H9 (cell line): ENCODE measurements at regions not wholly inside any gene's neighbourhood (a gene's known extent, or its start where the extent isn't known, plus 50 kb on each side); places are given as distances from the start of the nearest gene placed in this dataset.

Experiments
- DNase-seq: peaks from one replicate; pipeline ENCODE4 v3.0.0-alpha.2; 2017
- H2AFZ ChIP-seq: one replicate; pipeline ENCODE4 v1.6.1; 2013; ENCODE audit warnings: mild to moderate bottlenecking, low read length, control low read depth, moderate library complexity
- H2AK5ac ChIP-seq: 2 replicates; pipeline ENCODE4 v1.6.1; 2013; ENCODE audit warnings: low read length, control low read depth, mixed read lengths; ENCODE audit not compliant: insufficient read length
- H2BK120ac ChIP-seq: one replicate; pipeline ENCODE4 v1.6.1; 2013; ENCODE audit warnings: low read depth, mild to moderate bottlenecking, low read length, control low read depth, inconsistent platforms; ENCODE audit not compliant: poor library complexity, severe bottlenecking
- H2BK12ac ChIP-seq: 2 replicates; pipeline ENCODE4 v1.6.1; 2013; ENCODE audit warnings: low read length, control low read depth, mixed read lengths, low read depth; ENCODE audit not compliant: insufficient read length
- H2BK15ac ChIP-seq: 2 replicates; pipeline ENCODE4 v1.6.1; 2013; ENCODE audit warnings: low read depth, low read length, control low read depth
- H2BK20ac ChIP-seq: one replicate; pipeline ENCODE4 v1.6.1; 2013; ENCODE audit warnings: low read depth, mild to moderate bottlenecking, low read length, control low read depth, inconsistent platforms; ENCODE audit not compliant: poor library complexity, severe bottlenecking
- H2BK5ac ChIP-seq: 2 replicates; pipeline ENCODE4 v1.6.1; 2013; ENCODE audit warnings: low read length, control low read depth, mixed read lengths; ENCODE audit not compliant: insufficient read length
- H3K14ac ChIP-seq: 2 replicates; pipeline ENCODE4 v1.6.1; 2013; ENCODE audit warnings: low read length, control low read depth; ENCODE audit not compliant: insufficient read depth
- H3K18ac ChIP-seq: 2 replicates; pipeline ENCODE4 v1.6.1; 2013; ENCODE audit warnings: low read depth, mild to moderate bottlenecking, mixed read lengths, low read length, control low read depth; ENCODE audit not compliant: insufficient read length
- H3K23ac ChIP-seq: 2 replicates; pipeline ENCODE4 v1.6.1; 2013; ENCODE audit warnings: low read length, control low read depth, mixed read lengths, low read depth; ENCODE audit not compliant: insufficient read length
- H3K23me2 ChIP-seq: 2 replicates; pipeline ENCODE4 v1.6.1; 2013; ENCODE audit warnings: low read depth, mild to moderate bottlenecking, mixed read lengths, low read length, control low read depth; ENCODE audit not compliant: insufficient read length, poor library complexity, severe bottlenecking
- H3K27ac ChIP-seq: 2 replicates; pipeline ENCODE4 v1.5.1; 2013; ENCODE audit warnings: low read length, control low read depth, mixed read lengths, low read depth; ENCODE audit not compliant: insufficient read length
- H3K27me3 ChIP-seq: 2 replicates; pipeline ENCODE4 v1.6.1; 2013; ENCODE audit warnings: low read length, control low read depth, inconsistent platforms; ENCODE audit not compliant: insufficient read depth
- H3K4ac ChIP-seq: 2 replicates; pipeline ENCODE4 v1.6.1; 2013; ENCODE audit warnings: low read depth, mild to moderate bottlenecking, control low read depth, inconsistent platforms, low read length, moderate library complexity
- H3K4me1 ChIP-seq: 2 replicates; pipeline ENCODE4 v1.6.1; 2013; ENCODE audit warnings: low read length, control low read depth, inconsistent platforms; ENCODE audit not compliant: insufficient read depth
- H3K4me2 ChIP-seq: 2 replicates; pipeline ENCODE4 v1.6.1; 2013; ENCODE audit warnings: low read length, control low read depth, mixed read lengths; ENCODE audit not compliant: insufficient read length, insufficient read depth
- H3K56ac ChIP-seq: 2 replicates; pipeline ENCODE4 v1.6.1; 2013; ENCODE audit warnings: low read depth, mild to moderate bottlenecking, mixed read lengths, low read length, control low read depth; ENCODE audit not compliant: insufficient read length
- H3K79me1 ChIP-seq: 2 replicates; pipeline ENCODE4 v1.6.1; 2013; ENCODE audit warnings: low read depth, mild to moderate bottlenecking, moderate library complexity, low read length, control low read depth, inconsistent platforms; ENCODE audit not compliant: insufficient read depth, poor library complexity, severe bottlenecking
- H3K79me2 ChIP-seq: 2 replicates; pipeline ENCODE4 v1.6.1; 2013; ENCODE audit warnings: low read length, control low read depth, inconsistent platforms; ENCODE audit not compliant: insufficient read depth
- H3K9ac ChIP-seq: 2 replicates; pipeline ENCODE4 v1.6.1; 2013; ENCODE audit warnings: low read length, control low read depth, mixed read lengths; ENCODE audit not compliant: insufficient read length; ENCODE audit errors: extremely low read depth
- H3K9me3 ChIP-seq: one replicate; pipeline ENCODE4 v1.6.1; 2013; ENCODE audit warnings: low read depth, low read length, inconsistent platforms; ENCODE audit not compliant: control insufficient read depth
- H3T11ph ChIP-seq: one replicate; pipeline ENCODE4 v1.6.1; 2013; ENCODE audit warnings: mild to moderate bottlenecking, low read length, control low read depth, inconsistent platforms
- H4K20me1 ChIP-seq: one replicate; pipeline ENCODE4 v1.6.1; 2013; ENCODE audit not compliant: control insufficient read depth, insufficient read length, insufficient read depth
- H4K5ac ChIP-seq: 2 replicates; pipeline ENCODE4 v1.6.1; 2013; ENCODE audit warnings: low read depth, mild to moderate bottlenecking, mixed read lengths, low read length, control low read depth; ENCODE audit not compliant: insufficient read length
- H4K8ac ChIP-seq: replicated peaks from 2 replicates; pipeline ENCODE4 v1.6.1; 2013; ENCODE audit warnings: low read length, control low read depth, mixed read lengths, low read depth; ENCODE audit not compliant: insufficient read length
- H4K91ac ChIP-seq: 2 replicates; pipeline ENCODE4 v1.6.1; 2013; ENCODE audit warnings: low read depth, mild to moderate bottlenecking, moderate library complexity, mixed read lengths, low read length, control low read depth; ENCODE audit not compliant: insufficient read length
- H3K27ac Mint-ChIP-seq, 3 experiments: 2 replicates in 2 of 3; 3 replicates in 1 of 3; pipeline ENCODE4 v1.8.0; 2020 to 2021; ENCODE audit warnings: mixed read lengths in 3 of 3, mild to moderate bottlenecking in 1 of 3, moderate library complexity in 1 of 3
- H3K27me3 Mint-ChIP-seq: 2 replicates; pipeline ENCODE4 v1.8.0; 2021; ENCODE audit warnings: low read depth, mild to moderate bottlenecking, moderate library complexity, mixed read lengths
- H3K36me3 Mint-ChIP-seq, 3 experiments: 2 replicates in 2 of 3; 3 replicates in 1 of 3; pipeline ENCODE4 v1.8.0; 2020 to 2021; ENCODE audit warnings: low read depth in 3 of 3, mixed read lengths in 3 of 3; ENCODE audit not compliant: insufficient read depth in 1 of 3
- H3K4me1 Mint-ChIP-seq, 2 experiments: 2 replicates each; pipeline ENCODE4 v1.8.0; 2020; ENCODE audit warnings: mixed read lengths in 2 of 2
- H3K4me3 Mint-ChIP-seq, 2 experiments: 2 replicates in 1 of 2; 3 replicates in 1 of 2; pipeline ENCODE4 v1.8.0; 2020 to 2021; ENCODE audit warnings: mild to moderate bottlenecking in 2 of 2, mixed read lengths in 2 of 2, moderate library complexity in 1 of 2
- H3K9me3 Mint-ChIP-seq, 2 experiments: 2 replicates in 1 of 2; 3 replicates in 1 of 2; pipeline ENCODE4 v1.8.0; 2020; ENCODE audit warnings: mild to moderate bottlenecking in 2 of 2, mixed read lengths in 2 of 2, moderate library complexity in 1 of 2
- CTCF ChIP-seq: fragments of 200-600 bp; sonication (generic); conservative IDR thresholded peaks from 3 replicates; pipeline ENCODE4 v1.8.0; 2021; ENCODE audit warnings: antibody characterized with exemption, mild to moderate bottlenecking
- WGBS: extraction: QIAGEN DNeasy Blood & Tissue Kit; methylation state at CpG from one replicate; pipeline ENCODE4 v1.1.7; 2013; ENCODE audit warnings: missing lambda C conversion rate, low lambda C conversion rate, mixed read lengths; ENCODE audit not compliant: insufficient read length; ENCODE audit errors: extremely low coverage; 5-methylcytosine and 5-hydroxymethylcytosine counted together

GRCh38 chr16:31695667-31696066, 168.0 kb downstream of the AHSP start:
- no peaks in the 10 kb centered on the region for H3K79me1 ChIP-seq
- no peak overlapping the region for H3K23ac ChIP-seq
- H2AFZ ChIP-seq = no peak overlapping the region
- no peak overlapping the region for H4K91ac ChIP-seq
- H3K27me3 ChIP-seq = no peaks in the 10 kb centered on the region
- H3K9me3 ChIP-seq = no peaks in the 10 kb centered on the region
- no peak overlapping the region for H3K4me2 ChIP-seq
- no peaks in the 10 kb centered on the region for H3K4me1 Mint-ChIP-seq
- no peak overlapping the region for H3K27ac Mint-ChIP-seq
- no peak for TF ChIP-seq CTCF
- no peak overlapping the region for H3K14ac ChIP-seq
- H3K23me2 ChIP-seq = no peaks in the 10 kb centered on the region
- H2BK12ac ChIP-seq = no peak overlapping the region
- H3K4me1 ChIP-seq = no peaks in the 10 kb centered on the region
- peaks cover 8 to 11% of the 10 kb centered on the region in 2 experiments for H3K9me3 Mint-ChIP-seq
- no peak overlapping the region for H3T11ph ChIP-seq
- no peak overlapping the region for H2BK20ac ChIP-seq
- no peak for DNase-seq
- no peaks in the 10 kb centered on the region for H4K20me1 ChIP-seq
- no peaks in the 10 kb centered on the region for H3K79me2 ChIP-seq
- H4K8ac ChIP-seq = no peak overlapping the region
- no peak overlapping the region for H2BK5ac ChIP-seq
- H3K9ac ChIP-seq = no peak overlapping the region
- H3K27ac ChIP-seq = no peak overlapping the region
- H3K36me3 Mint-ChIP-seq = no peaks in the 10 kb centered on the region
- H2AK5ac ChIP-seq = no peak overlapping the region
- no peak overlapping the region for H2BK120ac ChIP-seq
- no CpG with 5 or more reads among the region's 4 CpGs for WGBS
- H3K4ac ChIP-seq = no peak overlapping the region
- H3K18ac ChIP-seq = no peak overlapping the region
- peaks cover 6% of the 10 kb centered on the region for H3K27me3 Mint-ChIP-seq
- no peak overlapping the region for H3K4me3 Mint-ChIP-seq
- H3K56ac ChIP-seq = no peak overlapping the region
- H4K5ac ChIP-seq = no peak overlapping the region
- H2BK15ac ChIP-seq = no peak overlapping the region
